Hepatocyte (in vitro differentiated cells): ENCODE measurements at regions not wholly inside any gene's neighbourhood (a gene's known extent, or its start where the extent isn't known, plus 50 kb on each side); places are given as distances from the start of the nearest gene placed in this dataset. TPM values are rescaled to one million over a fixed set of nuclear protein-coding genes. Genes with fewer than 3 reads are reported as not detected.

Experiments
- DNase-seq: peaks from one replicate; pipeline ENCODE4 v3.0.0-alpha.2; 2016; ENCODE audit warnings: low spot score
- H2AFZ ChIP-seq: fragments of 200-600 bp; sonication (generic); 2 replicates; pipeline ENCODE4 v1.6.0; 2016; ENCODE audit warnings: antibody characterized with exemption, mild to moderate bottlenecking
- H3K27ac ChIP-seq: fragments of 200-600 bp; sonication (generic); 2 replicates; pipeline ENCODE4 v1.5.1; 2016; ENCODE audit warnings: mild to moderate bottlenecking
- H3K27me3 ChIP-seq: fragments of 200-600 bp; sonication (generic); 2 replicates; pipeline ENCODE4 v1.6.1; 2016
- H3K36me3 ChIP-seq: fragments of 200-600 bp; sonication (generic); replicated peaks from 2 replicates; pipeline ENCODE4 v1.5.1; 2016; ENCODE audit warnings: low read depth; ENCODE audit not compliant: insufficient read depth
- H3K4me1 ChIP-seq: fragments of 200-600 bp; sonication (generic); 2 replicates; pipeline ENCODE4 v1.5.1; 2016; ENCODE audit warnings: mild to moderate bottlenecking, moderate library complexity; ENCODE audit not compliant: insufficient read depth
- H3K4me2 ChIP-seq: fragments of 200-600 bp; sonication (generic); 2 replicates; pipeline ENCODE4 v1.6.0; 2016
- H3K4me3 ChIP-seq: fragments of 200-600 bp; sonication (generic); 2 replicates; pipeline ENCODE4 v1.5.1; 2016; ENCODE audit warnings: mild to moderate bottlenecking
- H3K79me2 ChIP-seq: fragments of 200-600 bp; sonication (generic); 2 replicates; pipeline ENCODE4 v1.6.0; 2017; ENCODE audit warnings: mild to moderate bottlenecking
- H3K9me2 ChIP-seq: fragments of 200-600 bp; sonication (generic); replicated peaks from 2 replicates; pipeline ENCODE4 v1.6.0; 2017; ENCODE audit warnings: mild to moderate bottlenecking; ENCODE audit not compliant: insufficient read depth
- H3K9me3 ChIP-seq: fragments of 200-600 bp; sonication (generic); 2 replicates; pipeline ENCODE4 v1.5.1; 2016; ENCODE audit warnings: low read depth, mild to moderate bottlenecking
- H4K20me1 ChIP-seq: fragments of 200-600 bp; sonication (generic); 2 replicates; pipeline ENCODE4 v1.6.0; 2016; ENCODE audit warnings: mild to moderate bottlenecking; ENCODE audit not compliant: insufficient read depth, poor library complexity, severe bottlenecking
- EZH2 ChIP-seq: fragments of 200-600 bp; sonication (generic); IDR thresholded peaks from 2 replicates; pipeline ENCODE4 v1.6.1; 2016; ENCODE audit warnings: antibody characterized with exemption, mild to moderate bottlenecking, borderline replicate concordance
- EZH2phosphoT487 ChIP-seq: fragments of 200-600 bp; sonication (generic); IDR thresholded peaks from one replicate; pipeline ENCODE4 v1.6.1; 2018; ENCODE audit warnings: antibody characterized with exemption, mild to moderate bottlenecking, low read depth, moderate library complexity; ENCODE audit not compliant: unreplicated experiment, severe bottlenecking
- WGBS: methylation state at CpG from one replicate; pipeline ENCODE4 v1.1.6; 2016; ENCODE audit warnings: low lambda C conversion rate; ENCODE audit errors: missing lambda C conversion rate; 5-methylcytosine and 5-hydroxymethylcytosine counted together
- small RNA-seq: library from RNA; depleted of rRNA; stranded (forward); fragments of <200 nt; gene quantifications from one replicate; pipeline ENCODE3, GENCODE V24; 2014
- TF ChIP-seq, protein P1 (sequence below): fragments of 200-600 bp; sonication (generic); IDR thresholded peaks from 2 replicates; pipeline ENCODE4 v1.5.1; 2016; ENCODE audit warnings: antibody characterized with exemption, mild to moderate bottlenecking; ENCODE audit not compliant: poor library complexity

DNA sequence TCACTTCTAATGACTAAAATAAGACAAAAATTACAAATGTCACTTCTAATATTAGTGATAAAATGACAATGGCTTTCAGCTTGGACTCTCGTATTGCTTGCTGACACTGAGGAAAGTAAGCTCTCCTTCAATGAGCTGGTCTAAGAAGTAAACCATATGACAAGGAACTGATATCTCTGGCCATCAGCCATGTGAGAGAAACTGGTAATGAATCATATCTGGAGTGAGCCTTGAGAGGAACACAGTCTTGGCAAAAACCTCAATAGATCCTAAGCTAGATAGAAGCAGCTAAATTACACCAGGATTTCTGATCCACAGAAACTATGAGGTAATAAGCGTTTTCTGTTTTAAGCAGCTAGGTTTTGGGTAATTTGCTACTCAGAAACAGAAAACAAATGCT is 1575.1 kb downstream of the OTOL1 start:
- no peaks in the 10 kb centered on the region for H3K9me3 ChIP-seq
- H3K4me2 ChIP-seq, result no peak overlapping the region
- no peak overlapping the region for H3K27ac ChIP-seq
- TF ChIP-seq EZH2phosphoT487, result no peak
- TF ChIP-seq EZH2, result no peak
- TF ChIP-seq, protein P1, sequence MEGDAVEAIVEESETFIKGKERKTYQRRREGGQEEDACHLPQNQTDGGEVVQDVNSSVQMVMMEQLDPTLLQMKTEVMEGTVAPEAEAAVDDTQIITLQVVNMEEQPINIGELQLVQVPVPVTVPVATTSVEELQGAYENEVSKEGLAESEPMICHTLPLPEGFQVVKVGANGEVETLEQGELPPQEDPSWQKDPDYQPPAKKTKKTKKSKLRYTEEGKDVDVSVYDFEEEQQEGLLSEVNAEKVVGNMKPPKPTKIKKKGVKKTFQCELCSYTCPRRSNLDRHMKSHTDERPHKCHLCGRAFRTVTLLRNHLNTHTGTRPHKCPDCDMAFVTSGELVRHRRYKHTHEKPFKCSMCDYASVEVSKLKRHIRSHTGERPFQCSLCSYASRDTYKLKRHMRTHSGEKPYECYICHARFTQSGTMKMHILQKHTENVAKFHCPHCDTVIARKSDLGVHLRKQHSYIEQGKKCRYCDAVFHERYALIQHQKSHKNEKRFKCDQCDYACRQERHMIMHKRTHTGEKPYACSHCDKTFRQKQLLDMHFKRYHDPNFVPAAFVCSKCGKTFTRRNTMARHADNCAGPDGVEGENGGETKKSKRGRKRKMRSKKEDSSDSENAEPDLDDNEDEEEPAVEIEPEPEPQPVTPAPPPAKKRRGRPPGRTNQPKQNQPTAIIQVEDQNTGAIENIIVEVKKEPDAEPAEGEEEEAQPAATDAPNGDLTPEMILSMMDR, result no peak
- no peaks in the 10 kb centered on the region for H3K9me2 ChIP-seq
- no peak for DNase-seq
- no peaks in the 10 kb centered on the region for H3K79me2 ChIP-seq
- WGBS, result 69% methylated on average over 2 of the region's 2 CpGs
- H3K4me1 ChIP-seq, result no peaks in the 10 kb centered on the region
- H3K4me3 ChIP-seq, result no peak overlapping the region
- H3K36me3 ChIP-seq, result no peaks in the 10 kb centered on the region
- no peaks in the 10 kb centered on the region for H4K20me1 ChIP-seq
- no peak overlapping the region for H2AFZ ChIP-seq
- no peaks in the 10 kb centered on the region for H3K27me3 ChIP-seq

Small RNA genes in the stretch of these regions (small RNA-seq; reads per million reads assigned to genes)
- not detected for gene AC128716.1
